ENCODE measurements at regions not wholly inside any gene's neighbourhood (a gene's known extent, or its start where the extent isn't known, plus 50 kb on each side); places are given as distances from the start of the nearest gene placed in this dataset.

- no peak for TF ChIP-seq EZH2 (IDR thresholded peaks at IDR 0.05; ENCODE audit: low read length)
- TF ChIP-seq CTCF (optimal IDR thresholded peaks at IDR 0.05 in 1 of 3, IDR thresholded peaks at IDR 0.05 in 1 of 3, conservative IDR thresholded peaks at IDR 0.05 in 1 of 3; ENCODE audit: extremely low read depth in 1 of 3, insufficient read depth in 2 of 3, low read length in 3 of 3) = no peak
- Histone ChIP-seq H3K4me2 (ENCODE audit: control insufficient read depth, extremely low read depth, insufficient read depth, low read depth, low read length) (no peak overlapping the region), H3K9ac (ENCODE audit: control insufficient read depth, extremely low read depth, insufficient read depth, low read length) (no peak overlapping the region), H3K27ac (ENCODE audit: control insufficient read depth, insufficient read depth, low read length) (no peak overlapping the region), H4K20me1 (ENCODE audit: control insufficient read depth, extremely low read depth, insufficient read depth, low read length) (no peaks in the 10 kb centered on the region), H3K36me3 (ENCODE audit: control insufficient read depth in 2 of 2, extremely low read depth in 1 of 2, insufficient read depth in 2 of 2, low read length in 2 of 2) (peaks cover 0 to 3% of the 10 kb centered on the region in 2 experiments), H2AFZ (ENCODE audit: control insufficient read depth, low read length) (no peak overlapping the region), H3K79me2 (ENCODE audit: control insufficient read depth, insufficient read depth, low read length) (no peaks in the 10 kb centered on the region), H3K4me1 (ENCODE audit: control insufficient read depth, extremely low read depth, insufficient read depth, low read length) (peaks cover 7% of the 10 kb centered on the region), H3K4me3 (ENCODE audit: control insufficient read depth in 2 of 3, extremely low read depth in 1 of 3, insufficient read depth in 2 of 3, low read depth in 1 of 3, low read length in 3 of 3) (no peak overlapping the region), H3K9me3 (ENCODE audit: control insufficient read depth, low read depth, low read length) (no peaks in the 10 kb centered on the region), H3K9me1 (ENCODE audit: control insufficient read depth, extremely low read depth, insufficient read depth, low read length) (no peaks in the 10 kb centered on the region), H3K27me3 (ENCODE audit: control insufficient read depth, extremely low read depth, insufficient read depth, low read length) (no peaks in the 10 kb centered on the region)
- DNase-seq (ENCODE audit: low read depth, low spot score) = no peak
- dilution Hi-C loops (cut with MboI; ENCODE audit: extremely low pct_ligation_motif_present, low sequenced_read_pairs) = no loop called here
- FAIRE-seq = no peak
These were observed 54.2 kb upstream of the NT5C1B start for GRCh38 chr2:18643326-18644114.

GRCh38 chr2:18641823-18642222 is 52.5 kb upstream of the NT5C1B start:
- Histone ChIP-seq H3K79me2 (ENCODE audit: control insufficient read depth, insufficient read depth, low read length) (no peaks in the 10 kb centered on the region), H2AFZ (ENCODE audit: control insufficient read depth, low read length) (no peak overlapping the region), H3K9me1 (ENCODE audit: control insufficient read depth, extremely low read depth, insufficient read depth, low read length) (no peaks in the 10 kb centered on the region), H3K27ac (ENCODE audit: control insufficient read depth, insufficient read depth, low read length) (no peak overlapping the region), H4K20me1 (ENCODE audit: control insufficient read depth, extremely low read depth, insufficient read depth, low read length) (no peaks in the 10 kb centered on the region), H3K4me1 (ENCODE audit: control insufficient read depth, extremely low read depth, insufficient read depth, low read length) (peaks cover 7% of the 10 kb centered on the region), H3K9ac (ENCODE audit: control insufficient read depth, extremely low read depth, insufficient read depth, low read length) (no peak overlapping the region), H3K27me3 (ENCODE audit: control insufficient read depth, extremely low read depth, insufficient read depth, low read length) (no peaks in the 10 kb centered on the region), H3K9me3 (ENCODE audit: control insufficient read depth, low read depth, low read length) (no peaks in the 10 kb centered on the region), H3K4me2 (ENCODE audit: control insufficient read depth, extremely low read depth, insufficient read depth, low read depth, low read length) (no peak overlapping the region), H3K36me3 (ENCODE audit: control insufficient read depth in 2 of 2, extremely low read depth in 1 of 2, insufficient read depth in 2 of 2, low read length in 2 of 2) (peaks cover 0 to 3% of the 10 kb centered on the region in 2 experiments), H3K4me3 (ENCODE audit: control insufficient read depth in 2 of 3, extremely low read depth in 1 of 3, insufficient read depth in 2 of 3, low read depth in 1 of 3, low read length in 3 of 3) (no peak overlapping the region)
- DNase-seq (ENCODE audit: low read depth, low spot score) (no peak), FAIRE-seq (no peak)
- dilution Hi-C loops (cut with MboI; ENCODE audit: extremely low pct_ligation_motif_present, low sequenced_read_pairs) = no loop called here
- no peak for TF ChIP-seq EZH2 (IDR thresholded peaks at IDR 0.05; ENCODE audit: low read length)
- TF ChIP-seq CTCF (optimal IDR thresholded peaks at IDR 0.05 in 1 of 3, IDR thresholded peaks at IDR 0.05 in 1 of 3, conservative IDR thresholded peaks at IDR 0.05 in 1 of 3; ENCODE audit: extremely low read depth in 1 of 3, insufficient read depth in 2 of 3, low read length in 3 of 3) = no peak

Measured in keratinocyte (primary cell).